Posterior cingulate gyrus (tissue), 11 donors: ENCODE measurements at regions not wholly inside any gene's neighbourhood (a gene's known extent, or its start where the extent isn't known, plus 50 kb on each side); places are given as distances from the start of the nearest gene placed in this dataset.

ENCODE experiments used
- DNase-seq, 10 donors: peaks; one replicate each; pipeline versions ENCODE4 v3.0.0 to v3.0.0-alpha.2; 2020 to 2021; ENCODE audit warnings: mixed read lengths in 3 of 10
- intact Hi-C: fragments of 100-400 bp; cut with DNase I; formaldehyde crosslinking; loops from one replicate; pipeline ENCODE4 v1.15.1; 2023

DNA sequence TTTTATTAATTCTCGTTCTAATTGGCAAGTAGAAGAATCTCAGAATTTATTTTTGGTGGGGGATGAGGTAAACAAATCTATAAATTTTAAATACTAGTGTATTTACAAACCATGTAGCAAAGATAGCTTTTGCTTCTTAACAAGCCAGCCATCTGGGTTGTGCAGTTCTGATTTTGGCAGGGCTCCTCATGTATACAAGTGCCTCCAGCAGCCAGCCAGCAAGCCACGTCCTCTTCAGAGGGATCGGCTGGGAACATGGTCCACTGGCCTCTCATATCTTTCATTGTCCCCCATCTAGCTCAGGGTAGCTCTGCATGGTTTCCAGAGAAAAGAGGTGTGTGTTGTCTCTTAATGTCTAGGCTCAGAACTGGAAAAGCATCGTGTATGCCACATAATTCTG is 659.1 kb downstream of the MRPL39 start:
- DNase-seq: peak in 1 of 10 donors; percentile 61
- intact Hi-C loops: no loop called here

DNA sequence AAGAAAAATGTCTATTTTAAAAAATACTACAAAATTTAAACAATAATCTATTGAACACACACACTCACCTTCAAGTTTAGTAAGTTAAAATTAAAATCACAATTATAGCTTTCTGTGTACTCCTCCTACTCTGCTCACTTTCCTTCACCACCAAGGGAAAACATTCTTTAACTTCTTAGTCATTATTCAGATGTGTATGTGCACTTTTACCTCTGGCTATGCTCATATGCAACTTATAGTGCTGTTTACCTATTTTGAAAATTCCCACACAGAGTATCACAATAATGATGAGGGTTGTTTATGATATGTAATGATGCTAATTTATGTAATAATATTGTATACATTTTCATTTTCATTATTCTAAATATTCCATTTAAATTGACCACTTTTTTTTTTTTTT is 661.4 kb downstream of the MRPL39 start:
- intact Hi-C loops: no loop called here
- DNase-seq: no peak

DNA sequence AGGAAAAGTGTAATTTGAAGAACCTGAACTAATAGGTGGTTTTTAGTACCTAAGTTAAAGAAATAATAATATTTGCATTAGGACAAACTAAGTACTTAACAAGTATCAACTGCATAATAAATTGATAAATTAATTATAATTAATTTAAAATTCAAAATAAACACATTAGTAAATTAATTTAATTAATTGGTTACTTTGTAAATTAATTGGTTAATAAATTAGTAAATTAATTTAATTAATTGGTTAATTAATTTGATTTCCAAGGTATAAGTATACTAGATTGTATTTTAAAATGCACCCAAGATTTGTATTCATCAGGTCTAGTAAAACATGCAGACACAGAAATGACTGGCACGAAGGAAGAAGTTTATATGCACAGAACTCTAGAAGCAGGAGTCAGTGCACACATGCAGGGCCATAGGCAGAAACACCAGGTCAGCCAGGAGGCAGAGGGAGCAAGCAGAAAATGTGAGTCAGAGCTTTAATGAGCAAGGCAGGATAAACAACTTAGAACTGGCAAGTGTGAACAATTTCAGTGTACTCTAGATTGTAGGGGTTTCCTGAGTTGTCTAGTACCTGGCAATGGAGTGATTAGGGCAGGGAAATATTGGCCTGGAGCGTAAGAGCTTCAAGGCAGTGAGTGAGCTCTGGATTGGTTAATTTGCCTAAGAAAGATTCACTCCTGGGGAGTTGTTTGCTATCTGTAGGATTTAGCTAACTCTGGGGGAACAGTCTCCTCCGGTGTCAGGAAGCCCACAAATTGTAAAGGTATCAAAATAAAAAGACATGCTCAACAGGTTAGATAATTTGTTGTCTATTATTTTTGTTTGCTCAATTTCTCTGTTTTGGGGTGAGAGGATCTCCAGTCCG is 665.7 kb downstream of the MRPL39 start:
- no peak for DNase-seq
- intact Hi-C loops: no loop called here

- intact Hi-C loops: no loop called here
- DNase-seq: peak in 1 of 10 donors; percentile 4
Measured at GRCh38 chr21:24939291-24939690, 668.0 kb downstream of the MRPL39 start.

GRCh38 chr21:24938573-24938972 is 668.7 kb downstream of the MRPL39 start:
- no peak for DNase-seq
- intact Hi-C loops: no loop called here

DNA sequence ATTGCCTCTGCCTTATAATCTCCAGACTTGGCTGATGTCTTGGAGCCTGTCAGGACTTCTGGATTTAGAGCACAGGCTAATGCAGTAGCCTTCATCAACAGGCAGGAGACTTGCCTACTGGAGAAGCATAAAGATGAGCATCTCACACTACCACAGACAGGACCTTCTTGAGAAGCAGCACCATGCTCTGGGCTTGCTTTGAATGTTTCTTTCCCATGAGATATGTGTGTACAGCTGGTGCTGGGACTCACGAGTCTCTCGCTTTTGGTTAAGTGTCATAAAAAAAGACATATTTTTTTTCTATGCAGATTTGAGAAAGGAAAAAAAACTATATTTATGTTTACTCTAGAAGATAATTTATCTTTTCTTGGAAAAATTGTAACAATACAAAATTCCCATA is 671.3 kb downstream of the MRPL39 start:
- DNase-seq: no peak
- intact Hi-C loops: no loop called here

DNA sequence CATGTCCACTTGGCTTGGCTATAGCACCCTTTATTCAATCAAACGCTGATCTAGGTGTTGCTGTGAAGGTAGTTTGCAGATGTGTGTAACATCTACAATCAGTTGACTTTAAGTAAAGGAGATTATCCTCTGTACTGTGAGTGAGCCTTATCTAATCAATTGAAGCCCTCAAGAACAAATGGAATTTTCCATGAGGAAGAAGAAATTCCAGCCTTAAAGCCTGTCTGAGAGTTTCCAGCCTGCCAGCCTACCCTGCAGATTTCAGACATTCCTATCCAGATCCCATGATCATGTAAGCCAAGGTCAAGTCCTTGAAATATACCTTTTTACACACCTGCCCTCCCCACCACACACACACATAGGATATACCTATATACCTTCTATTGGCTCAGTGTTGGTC is 696.7 kb downstream of the MRPL39 start:
- intact Hi-C loops: no loop called here
- no peak for DNase-seq

GRCh38 chr21:24903994-24904635 is 703.2 kb downstream of the MRPL39 start:
- DNase-seq: no peak
- intact Hi-C loops: no loop called here

DNA sequence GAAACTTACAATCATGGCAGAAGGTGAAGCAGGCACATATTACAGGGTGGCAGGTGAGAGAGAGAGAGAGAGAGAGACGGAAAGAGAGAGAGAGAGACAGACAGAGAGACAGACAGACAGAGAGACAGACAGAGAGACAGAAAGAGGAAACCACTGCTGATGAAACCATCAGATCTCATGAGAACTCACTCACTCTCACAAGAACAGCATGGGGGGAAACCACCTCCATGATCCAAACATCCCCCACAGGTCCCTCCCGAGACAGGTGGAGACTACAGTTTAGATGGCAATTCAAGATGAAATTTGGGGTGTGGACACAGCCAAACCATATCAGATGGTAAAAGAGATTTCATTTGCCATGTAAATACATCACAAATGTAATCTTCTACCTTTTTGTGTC is 708.1 kb downstream of the MRPL39 start:
- intact Hi-C loops: no loop called here
- DNase-seq: no peak

- intact Hi-C loops: no loop called here
- no peak for DNase-seq
Measured at GRCh38 chr21:24897883-24898282, 709.4 kb downstream of the MRPL39 start.

- intact Hi-C loops: no loop called here
- no peak for DNase-seq
Measured at GRCh38 chr21:24896735-24897124, 710.6 kb downstream of the MRPL39 start.

DNA sequence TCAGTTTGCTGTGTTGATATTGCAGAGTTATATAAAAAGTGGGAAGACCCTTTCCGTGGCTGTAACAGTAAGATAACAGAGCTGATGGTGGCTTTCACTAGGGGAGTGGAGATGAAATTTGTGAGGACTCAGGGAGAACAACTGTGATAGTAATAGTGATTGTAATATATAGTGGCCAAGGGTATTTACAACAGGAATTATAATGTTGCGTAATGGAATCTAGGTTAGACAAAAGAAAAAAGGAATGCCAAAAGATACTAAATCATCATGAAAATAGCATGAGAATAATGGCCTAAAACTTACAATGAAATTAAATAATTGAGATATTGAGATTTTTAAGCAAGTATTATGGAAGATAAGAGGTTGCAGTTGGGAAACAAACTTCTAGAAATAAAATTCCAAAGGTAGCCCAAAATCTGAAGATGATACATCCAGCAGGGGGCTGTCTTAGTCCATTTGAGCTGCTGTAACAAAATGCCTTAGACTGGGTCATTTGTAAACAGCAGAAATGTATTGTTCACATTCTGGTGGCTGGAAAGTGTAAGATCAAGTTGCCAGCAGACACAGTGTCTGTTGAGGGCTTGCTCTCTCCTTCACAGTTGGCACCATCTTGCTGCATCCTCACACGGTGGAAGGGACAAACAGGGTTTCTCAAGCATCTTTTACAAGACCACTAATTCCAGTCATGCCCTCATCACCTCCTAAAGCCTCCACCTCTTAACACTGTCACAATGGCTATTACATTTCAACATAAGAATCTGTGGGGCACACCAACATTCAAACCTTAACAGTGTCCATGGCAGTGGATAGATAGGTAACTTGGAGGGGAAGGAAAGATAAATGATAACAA is 711.2 kb downstream of the MRPL39 start:
- intact Hi-C loops: no loop called here
- DNase-seq: no peak

- intact Hi-C loops: no loop called here
- DNase-seq: no peak
Measured at GRCh38 chr21:24894324-24894723, 713.0 kb downstream of the MRPL39 start.

DNA sequence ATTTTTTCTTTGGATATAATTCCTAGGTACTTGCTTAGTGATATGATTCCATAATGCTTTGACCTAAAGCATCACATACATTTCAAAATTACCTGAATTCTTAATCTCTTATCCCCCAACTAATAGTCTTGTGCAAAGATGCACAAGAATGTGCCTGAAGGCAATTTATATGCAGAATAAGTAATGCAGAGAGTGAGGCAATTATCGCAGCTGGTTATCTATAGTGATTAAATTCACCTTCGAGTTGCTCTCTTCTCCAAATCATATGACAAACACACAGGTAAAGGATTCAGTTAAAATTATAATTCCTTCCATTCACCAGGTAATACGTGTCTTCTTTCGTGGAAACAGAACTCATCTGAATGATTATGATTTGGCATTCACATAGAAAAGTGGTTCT is 717.3 kb downstream of the MRPL39 start:
- intact Hi-C loops: no loop called here
- no peak for DNase-seq

DNA sequence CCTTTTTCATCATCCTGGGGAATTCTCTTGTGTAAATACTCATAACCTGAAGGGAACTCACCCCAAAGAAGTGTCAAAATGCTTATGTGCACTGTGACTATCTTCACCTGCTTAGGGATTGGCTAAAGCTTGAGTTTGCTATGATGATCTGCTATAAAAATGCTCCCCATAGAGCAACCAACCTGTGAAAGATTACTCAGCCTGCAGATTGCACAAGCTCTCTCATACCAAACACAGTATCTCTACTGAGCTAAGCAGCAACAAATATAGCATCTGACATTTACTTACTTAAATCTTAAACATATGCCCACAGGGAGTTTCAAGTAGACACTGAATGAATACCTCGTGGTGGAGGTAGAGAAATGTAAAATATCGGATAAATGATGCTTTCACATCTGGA is 725.8 kb downstream of the MRPL39 start:
- intact Hi-C loops: no loop called here
- no peak for DNase-seq

- intact Hi-C loops: no loop called here
- no peak for DNase-seq
Measured at GRCh38 chr21:24870633-24871032, 736.6 kb downstream of the MRPL39 start.

GRCh38 chr21:24869862-24870261 is 737.4 kb downstream of the MRPL39 start:
- DNase-seq: no peak
- intact Hi-C loops: no loop called here

DNA sequence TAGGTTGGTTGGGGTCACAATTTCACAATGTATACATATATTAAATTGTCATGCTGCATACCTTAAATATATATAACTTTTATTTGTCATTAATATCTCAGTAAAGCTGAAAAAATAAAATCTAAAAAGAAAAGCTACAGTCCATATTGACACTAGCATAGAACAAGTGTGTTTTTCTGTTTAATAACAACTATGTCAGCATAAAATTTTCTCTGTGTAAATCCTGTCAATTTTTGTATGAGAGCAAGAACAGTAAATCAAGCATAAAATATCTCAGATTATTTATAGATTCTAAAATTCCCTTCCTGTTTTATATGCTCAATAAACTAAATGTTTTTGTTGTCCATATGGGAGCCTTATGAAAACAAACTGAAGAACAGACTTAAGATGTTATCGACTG is 739.2 kb downstream of the MRPL39 start:
- no peak for DNase-seq
- intact Hi-C loops: no loop called here

DNA sequence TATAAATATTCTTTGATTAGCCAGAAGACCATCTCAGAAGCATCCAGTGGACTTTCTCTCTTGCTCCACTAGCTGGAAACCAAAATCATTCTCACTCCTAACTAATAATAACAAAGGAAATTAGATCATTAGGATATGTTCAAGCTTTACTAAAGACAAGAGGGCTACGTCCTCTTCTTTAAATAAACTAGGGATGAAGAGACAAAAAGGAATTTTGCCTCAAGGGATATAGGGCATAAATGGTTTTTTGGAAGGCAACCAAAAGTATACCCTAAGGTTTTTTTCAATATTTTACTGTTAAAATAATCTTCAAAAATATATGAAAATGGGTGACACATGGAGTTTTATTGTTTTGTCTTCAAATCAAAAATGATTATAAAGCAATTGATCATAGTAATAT is 745.8 kb downstream of the MRPL39 start:
- intact Hi-C loops: no loop called here
- no peak for DNase-seq

GRCh38 chr21:24856326-24856725 is 751.0 kb downstream of the MRPL39 start:
- no peak for DNase-seq
- intact Hi-C loops: no loop called here

- intact Hi-C loops: no loop called here
- no peak for DNase-seq
Measured at GRCh38 chr21:24852610-24853195, 754.6 kb downstream of the MRPL39 start.
